Activated CD4-positive, alpha-beta T cell treated with anti-CD3 and anti-CD28 coated beads for 36 hours (primary cell): ENCODE measurements at regions not wholly inside any gene's neighbourhood (a gene's known extent, or its start where the extent isn't known, plus 50 kb on each side); places are given as distances from the start of the nearest gene placed in this dataset.
A peak's percentile ranks its signal among the peaks of the same experiment; 100 is the strongest.

ENCODE experiments used
- ATAC-seq: fragments of 200-7000 bp; cut with Tn5 transposase; one replicate; pipeline ENCODE4 v1.10.0; 2021; ENCODE audit warnings: mild to moderate bottlenecking, moderate library complexity
- CTCF ChIA-PET: fragments of 350-600 bp; sonication (Branson Sonifier 250); formaldehyde crosslinking; loops from one replicate; lab custom pipeline; 2021; ENCODE audit warnings: antibody characterized with exemption; lab: Charles Lee
- POLR2A ChIA-PET: fragments of 350-600 bp; sonication (Branson Sonifier 250); formaldehyde crosslinking; loops from one replicate; lab custom pipeline; 2021; ENCODE audit warnings: antibody characterized with exemption, inconsistent platforms; lab: Charles Lee
- DNase-seq: peaks from one replicate; pipeline ENCODE4 v3.0.0-alpha.2; 2020
- H3K27ac Mint-ChIP-seq: one replicate; pipeline ENCODE4 v1.8.0; 2021; ENCODE audit warnings: mixed read lengths
- H3K27me3 Mint-ChIP-seq: one replicate; pipeline ENCODE4 v1.8.0; 2021; ENCODE audit warnings: mixed read lengths
- H3K36me3 Mint-ChIP-seq: one replicate; pipeline ENCODE4 v1.8.0; 2021; ENCODE audit warnings: low read depth, mixed read lengths
- H3K4me1 Mint-ChIP-seq: one replicate; pipeline ENCODE4 v1.8.0; 2021; ENCODE audit warnings: mixed read lengths
- H3K4me3 Mint-ChIP-seq: one replicate; pipeline ENCODE4 v1.8.0; 2021; ENCODE audit warnings: mild to moderate bottlenecking, moderate library complexity, mixed read lengths
- H3K9me3 Mint-ChIP-seq: one replicate; pipeline ENCODE4 v1.8.0; 2021; ENCODE audit warnings: low read depth, mixed read lengths
- intact Hi-C, 2 experiments: fragments of 100-400 bp; cut with DNase I in 1 of 2; cut with micrococcal nuclease in 1 of 2; formaldehyde crosslinking; loops; one replicate each; pipeline versions ENCODE4 v1.14.2 to v1.15.1; 2022 to 2024; cut with DNase I, micrococcal nuclease

GRCh38 chr21:26320596-26320995, 150.0 kb upstream of the APP start:
- H3K9me3 Mint-ChIP-seq, result peaks cover 2% of the 10 kb centered on the region
- no peak for DNase-seq
- no peak overlapping the region for H3K27ac Mint-ChIP-seq
- no peaks in the 10 kb centered on the region for H3K27me3 Mint-ChIP-seq
- H3K4me3 Mint-ChIP-seq, result no peak overlapping the region
- CTCF ChIA-PET, result interaction anchor here (0.6 kb wide), 1 partner anchor 428 kb away, joined by 4 read pairs; no protein-coding TSS in a partner anchor
- no peaks in the 10 kb centered on the region for H3K36me3 Mint-ChIP-seq
- intact Hi-C loops, result no loop called here
- no peak for ATAC-seq
- no peaks in the 10 kb centered on the region for H3K4me1 Mint-ChIP-seq
- POLR2A ChIA-PET, result no interaction called here

DNA sequence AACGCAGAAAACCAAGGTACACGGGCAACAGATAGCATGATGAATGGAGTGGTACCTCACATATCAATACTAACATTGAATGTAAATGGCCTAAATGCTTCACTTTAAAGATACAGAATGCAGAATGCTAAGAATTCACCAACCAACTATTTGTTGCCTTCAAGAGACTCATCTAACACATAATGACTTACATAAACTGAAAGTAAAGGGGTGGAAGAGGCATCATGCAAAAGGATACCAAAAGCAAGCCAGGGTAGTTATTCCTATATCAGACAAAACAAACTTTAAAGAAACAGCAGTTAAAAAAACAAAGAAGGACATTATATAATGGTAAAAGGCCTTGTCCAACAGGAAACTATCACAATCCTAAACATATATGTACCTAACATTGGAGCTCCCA, 137.1 kb upstream of the APP start:
- Mint-ChIP-seq H3K9me3 (no peaks in the 10 kb centered on the region), H3K27ac (no peak overlapping the region), H3K36me3 (no peaks in the 10 kb centered on the region), H3K27me3 (peaks cover 4% of the 10 kb centered on the region), H3K4me3 (no peak overlapping the region), H3K4me1 (peaks cover 18% of the 10 kb centered on the region)
- ATAC-seq (peak; percentile 68), DNase-seq (no peak)
- CTCF ChIA-PET, result no interaction called here
- POLR2A ChIA-PET, result no interaction called here
- intact Hi-C loops, result no loop called here

DNA sequence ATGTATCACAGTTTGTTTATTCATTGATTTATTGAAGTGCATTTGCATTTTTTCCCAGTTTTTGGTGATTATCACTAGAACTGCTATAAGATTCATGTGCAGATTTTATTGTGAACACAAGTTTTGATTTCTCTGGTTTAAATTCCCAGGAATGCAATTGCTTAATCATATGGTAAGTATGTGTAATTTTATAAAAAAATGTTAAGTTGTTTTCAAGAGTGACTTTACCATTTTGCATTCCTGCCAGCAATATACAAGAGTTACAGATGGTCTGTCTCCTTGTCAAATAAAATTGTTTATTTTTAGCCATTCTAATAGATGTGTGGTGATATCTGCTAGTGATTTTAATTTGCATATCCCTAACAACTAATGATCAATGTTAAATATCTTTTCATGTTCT, 127.3 kb upstream of the APP start:
- no peaks in the 10 kb centered on the region for H3K36me3 Mint-ChIP-seq
- no peak overlapping the region for H3K4me3 Mint-ChIP-seq
- no peaks in the 10 kb centered on the region for H3K27me3 Mint-ChIP-seq
- no peaks in the 10 kb centered on the region for H3K4me1 Mint-ChIP-seq
- intact Hi-C loops, result no loop called here
- no peak for ATAC-seq
- H3K27ac Mint-ChIP-seq, result no peak overlapping the region
- POLR2A ChIA-PET, result no interaction called here
- CTCF ChIA-PET, result no interaction called here
- DNase-seq, result no peak
- peaks cover 15% of the 10 kb centered on the region for H3K9me3 Mint-ChIP-seq

DNA sequence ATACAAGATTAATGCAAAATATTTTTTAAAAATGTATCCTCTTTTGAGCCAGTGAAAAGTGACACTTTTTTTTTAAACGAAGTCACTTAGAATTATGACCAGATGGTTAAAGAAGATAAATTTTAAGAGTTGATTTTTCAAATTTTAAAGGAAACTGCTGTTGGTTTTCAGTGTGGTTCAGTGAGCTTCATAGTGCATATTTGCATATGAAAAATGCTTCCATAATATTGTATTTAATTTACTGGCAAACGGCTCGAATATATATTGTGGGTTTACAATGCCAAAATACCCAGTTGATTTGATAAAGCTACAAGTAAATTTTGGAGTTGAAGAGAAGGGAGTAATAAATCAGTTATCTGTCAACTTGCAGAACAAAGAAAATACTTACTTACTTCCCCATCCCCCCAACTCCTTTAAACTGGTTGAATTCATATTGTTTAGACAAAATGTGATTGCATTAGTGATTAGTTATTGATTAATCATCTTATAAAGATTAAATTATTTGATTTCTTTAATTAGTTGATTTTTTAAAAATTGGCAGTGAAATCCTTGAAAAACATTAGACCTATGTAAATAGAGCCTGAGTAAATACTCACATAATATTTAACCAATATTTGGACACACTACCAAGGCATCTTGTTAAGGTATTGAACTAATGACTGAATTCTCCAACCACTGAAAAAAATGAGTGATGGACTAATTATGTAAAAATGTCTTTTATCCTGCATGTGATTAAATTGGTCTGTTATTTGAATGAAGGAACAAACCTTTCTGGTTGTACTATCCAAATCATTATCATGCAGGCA, 122.8 kb upstream of the APP start:
- H3K27me3 Mint-ChIP-seq, result no peaks in the 10 kb centered on the region
- H3K36me3 Mint-ChIP-seq, result no peaks in the 10 kb centered on the region
- no peaks in the 10 kb centered on the region for H3K4me1 Mint-ChIP-seq
- no peak for ATAC-seq
- ChIA-PET POLR2A (no interaction called here), CTCF (no interaction called here)
- DNase-seq, result no peak
- no peak overlapping the region for H3K27ac Mint-ChIP-seq
- H3K4me3 Mint-ChIP-seq, result no peak overlapping the region
- H3K9me3 Mint-ChIP-seq, result peaks cover 10% of the 10 kb centered on the region
- intact Hi-C loops, result no loop called here

GRCh38 chr21:26288026-26288425, 117.5 kb upstream of the APP start:
- POLR2A ChIA-PET, result no interaction called here
- H3K27me3 Mint-ChIP-seq, result no peaks in the 10 kb centered on the region
- no peaks in the 10 kb centered on the region for H3K9me3 Mint-ChIP-seq
- CTCF ChIA-PET, result no interaction called here
- no peak overlapping the region for H3K27ac Mint-ChIP-seq
- ATAC-seq, result no peak
- DNase-seq, result no peak
- H3K4me3 Mint-ChIP-seq, result no peak overlapping the region
- intact Hi-C loops, result no loop called here
- H3K4me1 Mint-ChIP-seq, result no peaks in the 10 kb centered on the region
- H3K36me3 Mint-ChIP-seq, result no peaks in the 10 kb centered on the region

GRCh38 chr21:26284531-26284930, 114.0 kb upstream of the APP start:
- Mint-ChIP-seq H3K27ac (no peak overlapping the region), H3K4me1 (no peaks in the 10 kb centered on the region), H3K36me3 (no peaks in the 10 kb centered on the region), H3K27me3 (peaks cover 3% of the 10 kb centered on the region), H3K4me3 (no peak overlapping the region), H3K9me3 (no peaks in the 10 kb centered on the region)
- ChIA-PET POLR2A (no interaction called here), CTCF (no interaction called here)
- DNase-seq, result no peak
- ATAC-seq, result no peak
- intact Hi-C loops, result no loop called here

DNA sequence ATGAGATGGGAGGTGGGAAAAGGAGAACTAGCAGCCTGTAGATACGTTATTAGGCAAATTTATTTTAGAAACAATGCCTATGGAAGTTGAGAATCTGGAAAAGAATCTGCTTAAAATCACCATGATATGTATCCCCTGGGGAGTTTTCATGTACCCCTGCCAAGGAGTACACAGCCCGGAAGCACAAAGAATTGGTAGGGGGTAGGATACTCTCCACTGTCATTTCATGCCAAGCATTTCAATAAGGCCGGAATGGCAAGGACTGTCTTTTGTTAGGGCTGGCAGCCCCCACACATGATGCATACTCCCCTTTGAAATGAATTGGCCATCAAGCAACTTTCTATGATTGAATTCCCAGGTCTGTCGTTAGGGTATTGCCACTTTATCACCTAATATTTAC, 111.5 kb upstream of the APP start:
- H3K4me1 Mint-ChIP-seq, result no peaks in the 10 kb centered on the region
- no peak overlapping the region for H3K4me3 Mint-ChIP-seq
- intact Hi-C loops, result no loop called here
- ChIA-PET POLR2A (no interaction called here), CTCF (no interaction called here)
- H3K27me3 Mint-ChIP-seq, result peaks cover 5% of the 10 kb centered on the region
- no peaks in the 10 kb centered on the region for H3K9me3 Mint-ChIP-seq
- no peak for DNase-seq
- H3K27ac Mint-ChIP-seq, result no peak overlapping the region
- no peak for ATAC-seq
- H3K36me3 Mint-ChIP-seq, result no peaks in the 10 kb centered on the region

DNA sequence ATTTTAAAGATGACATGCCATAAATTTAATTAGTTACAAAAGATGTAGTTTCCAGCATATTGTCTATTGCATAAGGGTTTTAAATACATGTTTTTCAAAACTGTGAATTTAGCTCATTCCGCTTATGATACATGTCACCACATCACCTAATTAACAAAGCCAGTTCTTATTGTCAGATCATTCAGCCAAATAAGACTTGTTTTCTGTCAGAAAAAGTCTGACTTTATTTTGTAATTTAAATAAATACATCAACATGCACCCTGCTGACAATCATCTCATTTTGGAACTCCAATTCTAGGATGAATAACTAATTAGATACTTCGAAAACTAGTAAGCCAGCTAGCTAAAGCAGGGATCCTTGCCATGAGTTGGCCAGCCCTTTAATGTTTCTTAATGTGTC, 110.9 kb upstream of the APP start:
- no peak overlapping the region for H3K27ac Mint-ChIP-seq
- POLR2A ChIA-PET, result no interaction called here
- CTCF ChIA-PET, result interaction anchor here (1.1 kb wide), 1 partner anchor 26 kb away, joined by 3 read pairs; no protein-coding TSS in a partner anchor
- no peaks in the 10 kb centered on the region for H3K36me3 Mint-ChIP-seq
- ATAC-seq (no peak), DNase-seq (no peak)
- H3K4me3 Mint-ChIP-seq, result no peak overlapping the region
- intact Hi-C loops, result no loop called here
- no peaks in the 10 kb centered on the region for H3K9me3 Mint-ChIP-seq
- peaks cover 5% of the 10 kb centered on the region for H3K27me3 Mint-ChIP-seq
- no peaks in the 10 kb centered on the region for H3K4me1 Mint-ChIP-seq

DNA sequence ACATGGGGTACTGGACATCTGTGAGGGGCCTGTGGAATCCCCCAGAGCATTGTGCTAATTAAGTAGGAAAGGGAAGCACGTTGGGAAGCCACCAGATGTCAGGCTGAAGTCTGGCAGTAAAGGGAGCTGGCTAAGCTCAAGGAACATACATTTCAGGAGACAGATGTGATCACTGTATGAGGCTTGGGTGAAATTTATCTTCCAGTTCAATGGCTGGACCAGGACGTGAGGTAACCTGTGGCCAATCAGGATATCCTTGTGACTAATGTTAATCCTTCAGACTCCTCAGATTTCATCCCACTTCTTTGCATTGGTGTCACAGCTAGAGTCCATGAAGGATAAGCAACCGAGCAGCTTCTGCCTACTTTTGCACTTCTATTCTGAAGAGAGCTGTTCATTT, 110.2 kb upstream of the APP start:
- Mint-ChIP-seq H3K27ac (no peak overlapping the region), H3K4me3 (no peak overlapping the region), H3K27me3 (peaks cover 5% of the 10 kb centered on the region), H3K36me3 (no peaks in the 10 kb centered on the region), H3K9me3 (peaks cover 2% of the 10 kb centered on the region), H3K4me1 (no peaks in the 10 kb centered on the region)
- intact Hi-C loops, result no loop called here
- ChIA-PET CTCF (interaction anchor here (1.1 kb wide), 1 partner anchor 26 kb away, joined by 3 read pairs; no protein-coding TSS in a partner anchor), POLR2A (no interaction called here)
- DNase-seq, result no peak
- no peak for ATAC-seq

GRCh38 chr21:26280148-26280547, 109.6 kb upstream of the APP start:
- H3K9me3 Mint-ChIP-seq, result peaks cover 5% of the 10 kb centered on the region
- no peak overlapping the region for H3K4me3 Mint-ChIP-seq
- ChIA-PET CTCF (interaction anchor here (1.1 kb wide), 1 partner anchor 25 kb away, joined by 3 read pairs; no protein-coding TSS in a partner anchor), POLR2A (interaction anchor here (0.7 kb wide), 1 partner anchor 22 kb away, joined by 3 read pairs; no protein-coding TSS in a partner anchor)
- H3K27ac Mint-ChIP-seq, result no peak overlapping the region
- DNase-seq (no peak), ATAC-seq (no peak)
- no peaks in the 10 kb centered on the region for H3K36me3 Mint-ChIP-seq
- intact Hi-C loops, result no loop called here
- no peaks in the 10 kb centered on the region for H3K4me1 Mint-ChIP-seq
- H3K27me3 Mint-ChIP-seq, result peaks cover 5% of the 10 kb centered on the region

GRCh38 chr21:26275801-26276200, 105.2 kb upstream of the APP start:
- ChIA-PET CTCF (interaction anchor here (0.6 kb wide), 1 partner anchor 249 kb away, joined by 3 read pairs; no protein-coding TSS in a partner anchor), POLR2A (no interaction called here)
- Mint-ChIP-seq H3K9me3 (peaks cover 22% of the 10 kb centered on the region), H3K4me1 (no peaks in the 10 kb centered on the region), H3K27me3 (peaks cover 6% of the 10 kb centered on the region), H3K4me3 (no peak overlapping the region), H3K27ac (no peak overlapping the region), H3K36me3 (no peaks in the 10 kb centered on the region)
- DNase-seq, result no peak
- ATAC-seq, result no peak
- intact Hi-C loops, result no loop called here

DNA sequence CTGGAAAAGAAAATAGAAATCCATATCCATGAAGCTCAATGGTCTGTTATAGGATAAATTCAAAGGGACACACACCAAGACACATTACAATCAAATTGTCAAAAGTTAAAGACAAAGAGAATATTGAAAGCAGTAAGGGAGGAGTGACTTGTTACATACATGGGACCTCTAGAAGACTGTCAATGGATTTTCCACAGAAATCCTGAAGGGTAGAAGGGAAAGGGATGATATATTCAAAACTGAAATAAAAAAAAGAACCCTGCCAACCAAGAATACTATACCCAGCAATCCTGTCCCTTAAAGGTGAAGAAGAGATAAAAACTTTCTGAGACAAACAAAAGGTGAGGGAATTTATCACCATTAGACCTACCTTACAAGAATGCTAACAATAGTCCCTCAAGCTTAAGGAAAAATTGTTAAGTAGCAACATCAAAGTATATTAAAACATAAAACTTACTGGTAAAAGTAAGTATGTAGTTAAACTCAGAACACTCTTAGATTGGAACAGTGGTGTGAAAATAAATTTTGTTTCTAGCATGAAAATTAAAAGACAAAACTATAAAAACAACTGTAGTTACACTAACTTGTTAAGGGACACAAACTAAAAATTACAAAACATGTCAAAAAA, 103.2 kb upstream of the APP start:
- Mint-ChIP-seq H3K4me3 (no peak overlapping the region), H3K9me3 (peaks cover 23% of the 10 kb centered on the region), H3K27me3 (peaks cover 11% of the 10 kb centered on the region), H3K36me3 (no peaks in the 10 kb centered on the region), H3K27ac (no peak overlapping the region), H3K4me1 (no peaks in the 10 kb centered on the region)
- CTCF ChIA-PET, result no interaction called here
- ATAC-seq (no peak), DNase-seq (no peak)
- POLR2A ChIA-PET, result no interaction called here
- intact Hi-C loops, result no loop called here
